OCI-LY3 (cell line): ENCODE measurements at regions not wholly inside any gene's neighbourhood (a gene's known extent, or its start where the extent isn't known, plus 50 kb on each side); places are given as distances from the start of the nearest gene placed in this dataset.

ENCODE experiments used
- H2AFZ ChIP-seq: fragments of 200-600, 300-600 bp; shearing (Covaris generic); 2 replicates; pipeline ENCODE4 v1.6.0; 2014; ENCODE audit warnings: antibody characterized with exemption, low read depth, low read length
- H3K27ac ChIP-seq: fragments of 200-600, 300-600 bp; sonication (generic); 2 replicates; pipeline ENCODE4 v1.5.1; 2014; ENCODE audit warnings: mild to moderate bottlenecking, low read length, moderate library complexity, mixed read lengths
- H3K27me3 ChIP-seq: fragments of 200-600, 300-600 bp; sonication (generic); 2 replicates; pipeline ENCODE4 v1.6.1; 2014; ENCODE audit warnings: low read depth, low read length, mixed read lengths
- H3K36me3 ChIP-seq: fragments of 200-600, 300-600 bp; sonication (generic); replicated peaks from 2 replicates; pipeline ENCODE3; 2014; ENCODE audit warnings: low read depth, low read length, mixed read lengths
- H3K4me1 ChIP-seq: fragments of 300-600, 200-600 bp; sonication (generic); 2 replicates; pipeline ENCODE4 v1.6.1; 2014; ENCODE audit warnings: low read length, mixed read lengths
- H3K4me2 ChIP-seq: fragments of 200-600, 300-600 bp; sonication (generic); 2 replicates; pipeline ENCODE4 v1.6.1; 2014; ENCODE audit warnings: low read length, mixed read lengths
- H3K4me3 ChIP-seq: fragments of 300-600, 200-600 bp; sonication (generic); 2 replicates; pipeline ENCODE4 v1.5.1; 2014; ENCODE audit warnings: antibody characterized with exemption, mild to moderate bottlenecking, low read length, moderate library complexity
- H3K79me2 ChIP-seq: fragments of 300-600, 200-600 bp; shearing (Covaris generic); 2 replicates; pipeline ENCODE4 v1.6.1; 2014; ENCODE audit warnings: mild to moderate bottlenecking, low read length, mixed read lengths
- H3K9ac ChIP-seq: fragments of 300-600, 200-600 bp; shearing (Covaris generic); 2 replicates; pipeline ENCODE4 v1.6.0; 2014; ENCODE audit warnings: mild to moderate bottlenecking, low read length, moderate library complexity
- H3K9me3 ChIP-seq: fragments of 200-600, 300-600 bp; shearing (Covaris generic); 2 replicates; pipeline ENCODE4 v1.6.1; 2014; ENCODE audit warnings: low read length, mixed read lengths; ENCODE audit not compliant: insufficient read depth
- H4K20me1 ChIP-seq: fragments of 200-600, 300-600 bp; sonication (generic); 2 replicates; pipeline ENCODE4 v1.6.1; 2016; ENCODE audit warnings: low read length, mixed read lengths; ENCODE audit not compliant: insufficient read depth
- EZH2phosphoT487 ChIP-seq: fragments of 200-600 bp; shearing (Covaris generic); IDR thresholded peaks from 2 replicates; pipeline ENCODE4 v1.6.1; 2018; ENCODE audit warnings: antibody characterized with exemption, mixed run types, low read depth
- TF ChIP-seq, protein P1 (sequence below): fragments of 200-600, 300-600 bp; sonication (generic); IDR thresholded peaks from 2 replicates; pipeline ENCODE4 v1.5.1; 2014; ENCODE audit warnings: antibody characterized with exemption, low read length, low read depth

- Histone ChIP-seq H3K4me3 (no peak overlapping the region), H3K9ac (no peak overlapping the region), H3K79me2 (no peaks in the 10 kb centered on the region), H3K27me3 (no peaks in the 10 kb centered on the region), H4K20me1 (no peaks in the 10 kb centered on the region), H3K4me2 (no peak overlapping the region), H3K36me3 (no peaks in the 10 kb centered on the region), H3K4me1 (no peaks in the 10 kb centered on the region), H3K9me3 (no peaks in the 10 kb centered on the region), H2AFZ (no peak overlapping the region), H3K27ac (no peak overlapping the region)
- TF ChIP-seq, protein P1, sequence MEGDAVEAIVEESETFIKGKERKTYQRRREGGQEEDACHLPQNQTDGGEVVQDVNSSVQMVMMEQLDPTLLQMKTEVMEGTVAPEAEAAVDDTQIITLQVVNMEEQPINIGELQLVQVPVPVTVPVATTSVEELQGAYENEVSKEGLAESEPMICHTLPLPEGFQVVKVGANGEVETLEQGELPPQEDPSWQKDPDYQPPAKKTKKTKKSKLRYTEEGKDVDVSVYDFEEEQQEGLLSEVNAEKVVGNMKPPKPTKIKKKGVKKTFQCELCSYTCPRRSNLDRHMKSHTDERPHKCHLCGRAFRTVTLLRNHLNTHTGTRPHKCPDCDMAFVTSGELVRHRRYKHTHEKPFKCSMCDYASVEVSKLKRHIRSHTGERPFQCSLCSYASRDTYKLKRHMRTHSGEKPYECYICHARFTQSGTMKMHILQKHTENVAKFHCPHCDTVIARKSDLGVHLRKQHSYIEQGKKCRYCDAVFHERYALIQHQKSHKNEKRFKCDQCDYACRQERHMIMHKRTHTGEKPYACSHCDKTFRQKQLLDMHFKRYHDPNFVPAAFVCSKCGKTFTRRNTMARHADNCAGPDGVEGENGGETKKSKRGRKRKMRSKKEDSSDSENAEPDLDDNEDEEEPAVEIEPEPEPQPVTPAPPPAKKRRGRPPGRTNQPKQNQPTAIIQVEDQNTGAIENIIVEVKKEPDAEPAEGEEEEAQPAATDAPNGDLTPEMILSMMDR, result no peak
- TF ChIP-seq EZH2phosphoT487, result no peak
These were observed 740.4 kb downstream of the DSC3 start for GRCh38 chr18:30302181-30302580.

- no peak overlapping the region for H3K4me2 ChIP-seq
- no peaks in the 10 kb centered on the region for H3K27me3 ChIP-seq
- H3K9ac ChIP-seq, result no peak overlapping the region
- H4K20me1 ChIP-seq, result no peaks in the 10 kb centered on the region
- TF ChIP-seq, protein P1, result no peak
- TF ChIP-seq EZH2phosphoT487, result no peak
- no peak overlapping the region for H2AFZ ChIP-seq
- H3K4me3 ChIP-seq, result no peak overlapping the region
- no peak overlapping the region for H3K27ac ChIP-seq
- no peaks in the 10 kb centered on the region for H3K79me2 ChIP-seq
- H3K9me3 ChIP-seq, result no peaks in the 10 kb centered on the region
- no peaks in the 10 kb centered on the region for H3K36me3 ChIP-seq
- no peaks in the 10 kb centered on the region for H3K4me1 ChIP-seq
These were observed 743.8 kb downstream of the DSC3 start for GRCh38 chr18:30298769-30299168.

DNA sequence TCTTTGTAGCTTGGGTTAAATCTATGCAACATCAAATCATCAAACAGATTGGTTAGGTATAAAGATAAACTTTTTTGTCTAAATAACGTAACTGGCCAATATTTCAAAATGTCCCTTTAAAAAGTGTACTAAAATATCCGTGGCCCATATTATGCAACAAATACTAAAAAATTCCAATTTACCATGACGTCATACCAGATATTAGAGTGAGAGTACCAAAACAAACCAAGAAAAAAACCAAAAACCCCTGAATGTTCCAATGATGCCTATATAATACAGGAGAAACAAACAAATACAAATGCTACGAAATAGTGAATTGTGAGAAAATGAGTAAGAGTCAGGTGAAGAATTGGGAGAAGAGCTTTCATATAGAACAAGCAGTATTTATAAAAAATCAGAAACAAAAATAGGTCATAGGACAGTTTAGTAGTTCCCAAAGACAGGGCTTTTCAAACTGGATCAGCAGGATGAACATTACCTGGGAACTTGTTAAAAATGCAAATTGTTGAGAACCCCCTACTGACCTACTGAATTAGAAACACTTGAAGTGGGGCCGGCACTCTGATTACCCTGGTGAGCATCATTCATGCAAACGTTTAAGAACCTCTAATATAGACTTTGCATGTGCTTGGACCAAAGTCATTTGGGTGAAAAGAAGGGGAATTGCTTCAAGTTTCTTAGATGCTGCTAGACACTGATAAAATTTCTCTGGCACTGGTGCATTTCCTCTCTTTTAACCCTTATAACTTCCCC lies 753.7 kb downstream of the DSC3 start:
- H3K36me3 ChIP-seq, result no peaks in the 10 kb centered on the region
- H3K4me2 ChIP-seq, result no peak overlapping the region
- H3K79me2 ChIP-seq, result no peaks in the 10 kb centered on the region
- no peaks in the 10 kb centered on the region for H3K27me3 ChIP-seq
- TF ChIP-seq, protein P1, result no peak
- no peak for TF ChIP-seq EZH2phosphoT487
- H2AFZ ChIP-seq, result no peak overlapping the region
- H3K4me3 ChIP-seq, result no peak overlapping the region
- H3K9ac ChIP-seq, result no peak overlapping the region
- H4K20me1 ChIP-seq, result no peaks in the 10 kb centered on the region
- no peak overlapping the region for H3K27ac ChIP-seq
- H3K9me3 ChIP-seq, result no peaks in the 10 kb centered on the region
- H3K4me1 ChIP-seq, result no peaks in the 10 kb centered on the region

DNA sequence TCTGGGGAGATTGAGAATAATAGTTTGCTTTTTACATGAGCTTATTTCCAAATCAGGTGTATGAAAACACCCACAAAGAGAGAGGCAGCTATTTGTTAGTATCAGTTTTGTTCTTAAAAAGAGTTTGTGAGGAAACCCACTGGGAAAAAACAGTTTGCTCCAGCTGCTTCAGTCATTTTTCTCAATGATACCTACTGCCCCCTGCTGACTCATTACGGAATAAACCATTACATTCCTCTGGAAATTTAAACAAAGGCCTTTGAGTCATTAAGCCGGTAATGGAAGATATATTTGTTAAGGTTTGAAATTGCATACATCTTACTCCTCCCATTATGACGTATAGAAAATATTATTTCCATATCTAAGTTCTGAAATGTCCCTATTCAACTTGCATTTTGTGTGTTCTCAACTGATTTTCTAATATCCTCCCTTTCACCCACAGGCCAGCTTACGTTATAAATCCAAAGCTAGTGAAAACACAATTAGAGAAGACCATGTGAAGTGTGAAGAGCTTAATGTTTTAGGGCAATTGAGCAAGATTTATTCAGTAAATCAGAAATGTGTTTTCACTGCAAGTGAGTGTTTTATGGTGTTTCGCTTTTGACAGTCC lies 761.6 kb downstream of the DSC3 start:
- no peaks in the 10 kb centered on the region for H4K20me1 ChIP-seq
- H3K9me3 ChIP-seq, result no peaks in the 10 kb centered on the region
- no peaks in the 10 kb centered on the region for H3K79me2 ChIP-seq
- H3K36me3 ChIP-seq, result no peaks in the 10 kb centered on the region
- 0 out of 2 replicates have a peak overlapping the region, but pooled peaks have one; percentile 9 for H3K9ac ChIP-seq
- peaks cover 4% of the 10 kb centered on the region; the same call in 1 of the 2 replicates for H3K4me1 ChIP-seq
- H2AFZ ChIP-seq, result 0 out of 2 replicates have a peak overlapping the region, but pooled peaks have one; percentile 15
- peak overlapping the region; percentile 46 for H3K4me2 ChIP-seq
- no peaks in the 10 kb centered on the region for H3K27me3 ChIP-seq
- TF ChIP-seq EZH2phosphoT487, result no peak
- TF ChIP-seq, protein P1, result peak; percentile 69
- 0 out of 2 replicates have a peak overlapping the region, but pooled peaks have one; percentile 30 for H3K4me3 ChIP-seq
- no peak overlapping the region for H3K27ac ChIP-seq
